ENCODE measurements at regions not wholly inside any gene's neighbourhood (a gene's known extent, or its start where the extent isn't known, plus 50 kb on each side); places are given as distances from the start of the nearest gene placed in this dataset.

DNA sequence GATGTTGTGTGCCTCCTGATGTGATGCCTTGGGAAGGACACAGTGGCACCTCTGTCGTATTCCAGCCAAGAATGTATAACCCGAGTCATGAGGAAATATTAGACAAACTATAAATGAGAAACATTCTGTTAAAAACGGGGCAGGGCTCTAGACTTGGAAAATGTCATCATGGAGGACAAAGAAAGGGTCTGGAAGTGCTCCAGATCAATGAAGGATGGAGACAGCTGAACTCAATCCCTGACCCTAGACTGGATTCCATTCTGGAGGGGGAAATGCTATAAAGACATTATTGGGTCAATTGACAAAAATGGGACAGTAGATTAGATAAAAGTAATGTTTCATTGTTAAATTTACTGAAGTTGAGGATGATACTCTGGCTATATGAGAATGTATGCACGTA lies 92.1 kb downstream of the SLC4A3 start:
- Histone ChIP-seq H3K36me3 (ENCODE audit: control insufficient read depth, insufficient read depth, low read length) (no peaks in the 10 kb centered on the region), H3K27me3 (ENCODE audit: control insufficient read depth, insufficient read depth, low read length) (peaks cover 2% of the 10 kb centered on the region; the same call in 1 of the 2 replicates), H3K4me3 (ENCODE audit: low read depth, low read length) (no peak overlapping the region)
- TF ChIP-seq CTCF (IDR thresholded peaks at IDR 0.05; ENCODE audit: insufficient read depth, low read depth, low read length) = no peak
- POLR2A ChIA-PET = no interaction called here
- CTCF ChIA-PET = interaction anchor here (1.3 kb wide), 1 partner anchor 159 kb away, joined by 3 read pairs; no protein-coding TSS in a partner anchor
- no peak for DNase-seq (ENCODE audit: low read depth)

GRCh38 chr2:219720956-219721355 lies 93.5 kb downstream of the SLC4A3 start:
- ChIA-PET POLR2A (no interaction called here), CTCF (no interaction called here)
- TF ChIP-seq CTCF (IDR thresholded peaks at IDR 0.05; ENCODE audit: insufficient read depth, low read depth, low read length) = no peak

DNA sequence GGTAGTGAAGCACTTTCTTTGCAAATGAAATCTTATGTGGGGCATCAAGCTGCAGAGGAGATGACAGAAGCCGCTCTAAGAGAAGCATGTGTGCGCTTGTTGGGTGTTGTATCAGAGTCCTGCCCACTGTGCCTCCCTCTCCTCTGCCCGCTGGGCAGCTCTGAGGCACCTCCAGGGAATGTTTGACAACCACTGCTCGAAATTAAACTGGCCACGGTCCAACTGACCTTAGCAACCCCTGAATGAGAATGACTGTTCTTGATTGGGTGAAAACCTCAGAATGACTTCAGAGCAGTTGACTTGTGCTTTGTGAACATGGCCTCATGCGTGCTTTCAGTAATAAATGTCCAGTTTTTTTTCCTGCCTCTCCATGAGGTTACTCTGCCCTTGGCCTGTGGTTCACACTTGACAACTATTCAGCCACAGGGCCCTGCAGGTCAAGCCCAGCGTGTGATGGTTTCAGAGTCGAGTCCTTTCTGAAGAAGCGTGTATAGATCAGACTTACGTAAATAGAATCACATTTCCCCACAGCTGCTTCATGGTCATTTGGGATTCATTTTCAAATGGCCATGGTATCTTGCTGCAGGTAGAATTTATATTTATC lies 94.9 kb downstream of the SLC4A3 start:
- ChIA-PET CTCF (interaction anchor here (1.4 kb wide), 1 partner anchor 12 kb away, joined by 6 read pairs; no protein-coding TSS in a partner anchor), POLR2A (no interaction called here)
- no peaks in the 10 kb centered on the region for H3K36me3 ChIP-seq (ENCODE audit: control insufficient read depth, insufficient read depth, low read length)
- no peak for TF ChIP-seq CTCF (IDR thresholded peaks at IDR 0.05; ENCODE audit: insufficient read depth, low read depth, low read length)
- H3K27me3 ChIP-seq (ENCODE audit: control insufficient read depth, insufficient read depth, low read length) = no peaks in the 10 kb centered on the region
- no peak for DNase-seq (ENCODE audit: low read depth)
- H3K4me3 ChIP-seq (ENCODE audit: low read depth, low read length) = no peak overlapping the region

More at GRCh38 chr2:219720956-219721355, 93.5 kb downstream of the SLC4A3 start:
- H3K36me3 ChIP-seq (ENCODE audit: control insufficient read depth, insufficient read depth, low read length) = no peaks in the 10 kb centered on the region
- no peak for DNase-seq (ENCODE audit: low read depth)
- H3K27me3 ChIP-seq (ENCODE audit: control insufficient read depth, insufficient read depth, low read length) = no peaks in the 10 kb centered on the region
- no peak overlapping the region for H3K4me3 ChIP-seq (ENCODE audit: low read depth, low read length)

DNA sequence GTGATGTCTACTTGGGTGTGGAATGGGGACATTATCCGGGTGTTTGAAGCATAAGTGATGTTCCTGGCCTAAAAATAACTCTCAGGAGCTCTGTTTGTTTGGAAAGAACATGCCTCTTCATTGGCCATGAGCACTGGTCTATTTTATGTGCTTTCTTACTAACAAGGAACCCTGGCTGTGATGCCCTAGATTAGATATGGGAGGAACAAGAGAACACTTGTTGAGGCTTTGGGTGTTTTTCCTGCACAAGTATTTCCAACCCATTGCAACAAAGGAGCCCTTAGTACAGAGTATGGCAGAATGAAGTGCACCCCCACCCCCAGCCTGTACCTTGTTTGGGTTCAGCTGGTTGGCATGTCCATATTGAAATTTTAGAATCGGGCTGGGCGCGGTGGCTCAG lies 95.9 kb downstream of the SLC4A3 start:
- Histone ChIP-seq H3K4me3 (ENCODE audit: low read depth, low read length) (no peak overlapping the region), H3K27me3 (ENCODE audit: control insufficient read depth, insufficient read depth, low read length) (no peaks in the 10 kb centered on the region), H3K36me3 (ENCODE audit: control insufficient read depth, insufficient read depth, low read length) (no peaks in the 10 kb centered on the region)
- TF ChIP-seq CTCF (IDR thresholded peaks at IDR 0.05; ENCODE audit: insufficient read depth, low read depth, low read length) = no peak
- ChIA-PET CTCF (interaction anchor here (0.6 to 1.4 kb wide), 3 partner anchors 11 to 235 kb away, joined by 3 to 6 read pairs (median 3); no protein-coding TSS in a partner anchor), POLR2A (no interaction called here)
- DNase-seq (ENCODE audit: low read depth) = no peak

- Histone ChIP-seq H3K4me3 (ENCODE audit: low read depth, low read length) (no peak overlapping the region), H3K36me3 (ENCODE audit: control insufficient read depth, insufficient read depth, low read length) (no peaks in the 10 kb centered on the region), H3K27me3 (ENCODE audit: control insufficient read depth, insufficient read depth, low read length) (no peaks in the 10 kb centered on the region)
- no peak for TF ChIP-seq CTCF (IDR thresholded peaks at IDR 0.05; ENCODE audit: insufficient read depth, low read depth, low read length)
- DNase-seq (ENCODE audit: low read depth) = no peak
- ChIA-PET POLR2A (no interaction called here), CTCF (interaction anchor here (0.8 to 1.4 kb wide), 2 partner anchors 35 to 82 kb away, joined by 3 read pairs; no protein-coding TSS in a partner anchor)
Observed at GRCh38 chr2:219724628-219725027, 97.2 kb downstream of the SLC4A3 start.
